Urinary bladder (tissue), 3 donors: ENCODE measurements at regions not wholly inside any gene's neighbourhood (a gene's known extent, or its start where the extent isn't known, plus 50 kb on each side); places are given as distances from the start of the nearest gene placed in this dataset.

Source experiments
- DNase-seq: peaks from one replicate; pipeline ENCODE4 v3.0.0-alpha.2; 2015; ENCODE audit errors: extremely low spot score
- H3K27ac ChIP-seq: one replicate; pipeline ENCODE4 v1.5.1; 2013; ENCODE audit warnings: low read depth, mild to moderate bottlenecking, moderate library complexity
- H3K36me3 ChIP-seq: one replicate; pipeline ENCODE4 v1.6.1; 2013; ENCODE audit warnings: mild to moderate bottlenecking, moderate library complexity; ENCODE audit not compliant: insufficient read depth
- H3K4me1 ChIP-seq: one replicate; pipeline ENCODE4 v1.6.1; 2013; ENCODE audit warnings: mild to moderate bottlenecking, moderate library complexity; ENCODE audit not compliant: insufficient read depth
- H3K4me3 ChIP-seq: one replicate; pipeline ENCODE4 v1.5.1; 2013; ENCODE audit warnings: low read depth, low read length
- WGBS: extraction: QIAGEN DNeasy Blood & Tissue Kit; methylation state at CpG from one replicate; pipeline ENCODE4 v1.1.7; 2013; 5-methylcytosine and 5-hydroxymethylcytosine counted together
- donor health status: healthy with polysubstance abuse.
- donor health status: healthy.

- Histone ChIP-seq H3K4me3 (no peak overlapping the region), H3K4me1 (no peaks in the 10 kb centered on the region), H3K27ac (no peak overlapping the region), H3K36me3 (no peaks in the 10 kb centered on the region)
- DNase-seq = no peak
Measured at GRCh38 chr7:3198316-3198715, 102.7 kb upstream of the SDK1 start.

GRCh38 chr7:3200504-3200903 is 100.5 kb upstream of the SDK1 start:
- Histone ChIP-seq H3K4me1 (no peaks in the 10 kb centered on the region), H3K36me3 (no peaks in the 10 kb centered on the region), H3K27ac (no peak overlapping the region), H3K4me3 (no peak overlapping the region)
- WGBS = 98% methylated on average over 1 of the region's 1 CpG
- no peak for DNase-seq

- DNase-seq = no peak
- H3K36me3 ChIP-seq = no peaks in the 10 kb centered on the region
- H3K27ac ChIP-seq = no peak overlapping the region
- 96% methylated on average over 1 of the region's 1 CpG for WGBS
- no peak overlapping the region for H3K4me3 ChIP-seq
- no peaks in the 10 kb centered on the region for H3K4me1 ChIP-seq
Measured at GRCh38 chr7:3201306-3201705, 99.7 kb upstream of the SDK1 start.

GRCh38 chr7:3201937-3202710 is 98.9 kb upstream of the SDK1 start:
- Histone ChIP-seq H3K36me3 (no peaks in the 10 kb centered on the region), H3K4me3 (no peak overlapping the region), H3K27ac (no peak overlapping the region), H3K4me1 (no peaks in the 10 kb centered on the region)
- no peak for DNase-seq
- 69% methylated on average over 6 of the region's 6 CpGs for WGBS

GRCh38 chr7:3204526-3204925 is 96.5 kb upstream of the SDK1 start:
- no peaks in the 10 kb centered on the region for H3K4me1 ChIP-seq
- H3K27ac ChIP-seq = no peak overlapping the region
- no peaks in the 10 kb centered on the region for H3K36me3 ChIP-seq
- DNase-seq = no peak
- no peak overlapping the region for H3K4me3 ChIP-seq
- WGBS = 94% methylated on average over 6 of the region's 6 CpGs

GRCh38 chr7:3206101-3206500 is 95.0 kb upstream of the SDK1 start:
- Histone ChIP-seq H3K4me3 (no peak overlapping the region), H3K4me1 (no peaks in the 10 kb centered on the region), H3K36me3 (no peaks in the 10 kb centered on the region), H3K27ac (no peak overlapping the region)
- 74% methylated on average over 5 of the region's 5 CpGs for WGBS
- DNase-seq = no peak

- no peak for DNase-seq
- WGBS = 86% methylated on average over 5 of the region's 5 CpGs
- no peak overlapping the region for H3K4me3 ChIP-seq
- H3K4me1 ChIP-seq = no peaks in the 10 kb centered on the region
- H3K36me3 ChIP-seq = no peaks in the 10 kb centered on the region
- H3K27ac ChIP-seq = no peak overlapping the region
Measured at GRCh38 chr7:3206771-3207191, 94.3 kb upstream of the SDK1 start.

- no peak for DNase-seq
- H3K27ac ChIP-seq = no peak overlapping the region
- H3K4me1 ChIP-seq = no peaks in the 10 kb centered on the region
- 54% methylated on average over 11 of the region's 11 CpGs for WGBS
- H3K36me3 ChIP-seq = no peaks in the 10 kb centered on the region
- no peak overlapping the region for H3K4me3 ChIP-seq
Measured at GRCh38 chr7:3207387-3207902, 93.6 kb upstream of the SDK1 start.

- no peak for DNase-seq
- no peaks in the 10 kb centered on the region for H3K4me1 ChIP-seq
- no peaks in the 10 kb centered on the region for H3K36me3 ChIP-seq
- no peak overlapping the region for H3K4me3 ChIP-seq
- 93% methylated on average over 2 of the region's 2 CpGs for WGBS
- H3K27ac ChIP-seq = no peak overlapping the region
Measured at GRCh38 chr7:3210531-3210930, 90.5 kb upstream of the SDK1 start.

GRCh38 chr7:3214090-3214413 is 87.0 kb upstream of the SDK1 start:
- WGBS = 85% methylated on average over 4 of the region's 4 CpGs
- H3K4me1 ChIP-seq = no peaks in the 10 kb centered on the region
- H3K4me3 ChIP-seq = no peak overlapping the region
- no peaks in the 10 kb centered on the region for H3K36me3 ChIP-seq
- DNase-seq = no peak
- no peak overlapping the region for H3K27ac ChIP-seq

GRCh38 chr7:3215624-3216585 is 85.1 kb upstream of the SDK1 start:
- H3K27ac ChIP-seq = no peak overlapping the region
- H3K36me3 ChIP-seq = no peaks in the 10 kb centered on the region
- peak; percentile 78 for DNase-seq
- H3K4me3 ChIP-seq = no peak overlapping the region
- 88% methylated on average over 14 of the region's 14 CpGs for WGBS
- H3K4me1 ChIP-seq = no peaks in the 10 kb centered on the region

- Histone ChIP-seq H3K36me3 (no peaks in the 10 kb centered on the region), H3K4me3 (no peak overlapping the region), H3K27ac (no peak overlapping the region), H3K4me1 (no peaks in the 10 kb centered on the region)
- no peak for DNase-seq
- WGBS = 59% methylated on average over 3 of the region's 3 CpGs
Measured at GRCh38 chr7:3217166-3217565, 83.9 kb upstream of the SDK1 start.

GRCh38 chr7:3218411-3219225 is 82.4 kb upstream of the SDK1 start:
- 25% methylated on average over 10 of the region's 10 CpGs for WGBS
- Histone ChIP-seq H3K36me3 (no peaks in the 10 kb centered on the region), H3K4me1 (no peaks in the 10 kb centered on the region), H3K4me3 (no peak overlapping the region), H3K27ac (no peak overlapping the region)
- no peak for DNase-seq
